PFSK-1 (cell line): ENCODE measurements at regions not wholly inside any gene's neighbourhood (a gene's known extent, or its start where the extent isn't known, plus 50 kb on each side); places are given as distances from the start of the nearest gene placed in this dataset.

Experiments used
- POLR2AphosphoS5 ChIP-seq: IDR thresholded peaks from 2 replicates; pipeline ENCODE4 v1.6.1; 2012; ENCODE audit warnings: low read depth, mild to moderate bottlenecking, control low read depth, low read length, moderate library complexity
- REST ChIP-seq, 2 experiments: IDR thresholded peaks; 2 replicates each; pipeline versions ENCODE4 v1.6.1 to v1.8.0; 2011 to 2012; ENCODE audit warnings: low read depth in 2 of 2, low read length in 2 of 2, control low read depth in 1 of 2, inconsistent platforms in 1 of 2, mild to moderate bottlenecking in 1 of 2, moderate library complexity in 1 of 2; ENCODE audit not compliant: insufficient read depth in 1 of 2
- SIN3A ChIP-seq: IDR thresholded peaks from 2 replicates; pipeline ENCODE4 v1.6.1; 2012; ENCODE audit warnings: mild to moderate bottlenecking, low read length, moderate library complexity, borderline replicate concordance; ENCODE audit not compliant: insufficient read depth
- TAF1 ChIP-seq: IDR thresholded peaks from 2 replicates; pipeline ENCODE4 v1.6.1; 2012; ENCODE audit warnings: low read length, control low read depth, borderline replicate concordance; ENCODE audit not compliant: insufficient read depth

GRCh38 chr6:92460133-92460532 lies 959.2 kb downstream of the EPHA7 start:
- no peak for TF ChIP-seq POLR2AphosphoS5
- TF ChIP-seq REST (IDR thresholded peaks at IDR 0.05; ENCODE audit: insufficient read depth in 1 of 2, low read depth in 2 of 2, low read length in 2 of 2), result no peak
- TF ChIP-seq TAF1, result no peak
- no peak for TF ChIP-seq SIN3A
